ENCODE measurements at regions not wholly inside any gene's neighbourhood (a gene's known extent, or its start where the extent isn't known, plus 50 kb on each side); places are given as distances from the start of the nearest gene placed in this dataset.

DNA sequence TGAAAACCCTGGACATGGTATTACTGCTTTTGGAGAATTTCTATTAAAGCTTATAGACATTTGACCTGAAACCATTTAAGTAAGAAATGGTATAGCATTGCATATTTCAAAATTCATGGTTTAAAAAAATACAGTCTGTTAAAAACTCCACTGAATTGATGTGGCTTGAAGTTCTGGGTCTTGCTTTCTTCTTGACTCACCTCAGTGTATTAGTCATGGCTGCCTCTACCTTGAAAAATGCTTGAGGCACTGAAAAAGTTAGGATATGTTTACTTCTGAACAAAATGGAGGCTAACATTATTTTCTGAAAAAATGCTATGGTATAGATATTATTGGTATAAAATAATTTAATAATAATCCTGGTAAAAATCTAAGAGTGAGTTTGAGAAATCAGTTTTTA, 349.2 kb downstream of the AASDHPPT start:
- Histone ChIP-seq H3T11ph (ENCODE audit: low read length) (no peak overlapping the region), H3K56ac (ENCODE audit: insufficient read length, low read depth, low read length) (no peak overlapping the region), H3K14ac (ENCODE audit: insufficient read depth, low read length) (no peak overlapping the region), H2BK5ac (ENCODE audit: insufficient read length, low read length) (no peak overlapping the region), H2AFZ (ENCODE audit: low read length) (no peak overlapping the region), H3K79me1 (ENCODE audit: insufficient read depth, low read depth, low read length, poor library complexity, severe bottlenecking) (no peaks in the 10 kb centered on the region), H2BK20ac (ENCODE audit: low read depth, low read length, poor library complexity, severe bottlenecking) (no peak overlapping the region), H4K91ac (ENCODE audit: insufficient read length, low read depth, low read length) (no peak overlapping the region), H3K27ac (ENCODE audit: insufficient read length, low read depth, low read length) (no peak overlapping the region), H3K79me2 (ENCODE audit: insufficient read depth, low read length) (no peaks in the 10 kb centered on the region), H3K23ac (ENCODE audit: insufficient read length, low read depth, low read length) (no peak overlapping the region), H2BK15ac (ENCODE audit: low read depth, low read length) (no peak overlapping the region), H3K9me3 (ENCODE audit: control insufficient read depth, low read depth, low read length) (no peaks in the 10 kb centered on the region), H3K18ac (ENCODE audit: insufficient read length, low read depth, low read length) (no peak overlapping the region), H3K23me2 (ENCODE audit: insufficient read length, low read depth, low read length, poor library complexity, severe bottlenecking) (no peaks in the 10 kb centered on the region), H4K8ac (replicated peaks; ENCODE audit: insufficient read length, low read depth, low read length) (no peak overlapping the region), H4K20me1 (ENCODE audit: control insufficient read depth, insufficient read depth, insufficient read length) (no peaks in the 10 kb centered on the region), H2BK120ac (ENCODE audit: low read depth, low read length, poor library complexity, severe bottlenecking) (no peak overlapping the region), H3K4ac (ENCODE audit: low read depth, low read length) (no peak overlapping the region), H3K9ac (ENCODE audit: extremely low read depth, insufficient read length, low read length) (no peak overlapping the region), H3K4me2 (ENCODE audit: insufficient read depth, insufficient read length, low read length) (no peak overlapping the region), H4K5ac (ENCODE audit: insufficient read length, low read depth, low read length) (no peak overlapping the region), H3K4me1 (ENCODE audit: insufficient read depth, low read length) (no peaks in the 10 kb centered on the region; the same call in 1 of the 2 replicates), H2BK12ac (ENCODE audit: insufficient read length, low read depth, low read length) (no peak overlapping the region), H2AK5ac (ENCODE audit: insufficient read length, low read length) (no peak overlapping the region), H3K27me3 (ENCODE audit: insufficient read depth, low read length) (no peaks in the 10 kb centered on the region)
- no peaks in the 10 kb centered on the region for H3K36me3 Mint-ChIP-seq (ENCODE audit: insufficient read depth in 1 of 3, low read depth in 3 of 3)
- DNase-seq, result no peak
- TF ChIP-seq, protein P1, sequence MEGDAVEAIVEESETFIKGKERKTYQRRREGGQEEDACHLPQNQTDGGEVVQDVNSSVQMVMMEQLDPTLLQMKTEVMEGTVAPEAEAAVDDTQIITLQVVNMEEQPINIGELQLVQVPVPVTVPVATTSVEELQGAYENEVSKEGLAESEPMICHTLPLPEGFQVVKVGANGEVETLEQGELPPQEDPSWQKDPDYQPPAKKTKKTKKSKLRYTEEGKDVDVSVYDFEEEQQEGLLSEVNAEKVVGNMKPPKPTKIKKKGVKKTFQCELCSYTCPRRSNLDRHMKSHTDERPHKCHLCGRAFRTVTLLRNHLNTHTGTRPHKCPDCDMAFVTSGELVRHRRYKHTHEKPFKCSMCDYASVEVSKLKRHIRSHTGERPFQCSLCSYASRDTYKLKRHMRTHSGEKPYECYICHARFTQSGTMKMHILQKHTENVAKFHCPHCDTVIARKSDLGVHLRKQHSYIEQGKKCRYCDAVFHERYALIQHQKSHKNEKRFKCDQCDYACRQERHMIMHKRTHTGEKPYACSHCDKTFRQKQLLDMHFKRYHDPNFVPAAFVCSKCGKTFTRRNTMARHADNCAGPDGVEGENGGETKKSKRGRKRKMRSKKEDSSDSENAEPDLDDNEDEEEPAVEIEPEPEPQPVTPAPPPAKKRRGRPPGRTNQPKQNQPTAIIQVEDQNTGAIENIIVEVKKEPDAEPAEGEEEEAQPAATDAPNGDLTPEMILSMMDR (conservative IDR thresholded peaks at IDR 0.05), result no peak
- H3K4me3 Mint-ChIP-seq, result no peak overlapping the region
- H3K27me3 Mint-ChIP-seq (ENCODE audit: low read depth), result no peaks in the 10 kb centered on the region
- H3K9me3 Mint-ChIP-seq, result no peaks in the 10 kb centered on the region
- peaks cover 4 to 8% of the 10 kb centered on the region in 2 experiments; a peak in 3 of 4 replicates for H3K4me1 Mint-ChIP-seq
- no peak overlapping the region for H3K27ac Mint-ChIP-seq

All from H9 (cell line).